ENCODE measurements at regions not wholly inside any gene's neighbourhood (a gene's known extent, or its start where the extent isn't known, plus 50 kb on each side); places are given as distances from the start of the nearest gene placed in this dataset.
"Not testable (repeated sequence)": the region's sequence is repeated elsewhere in the genome, so short reads cannot be mapped to it uniquely, and the experiment has no call there.

GRCh38 chr13:91245288-91245687 is 102.2 kb upstream of the MIR17HG start:
- TF ChIP-seq EZH2 (IDR thresholded peaks at IDR 0.05), result no peak
- no peak for TF ChIP-seq FOXP2 (optimal IDR thresholded peaks at IDR 0.05; ENCODE audit: control extremely low read depth, extremely low read length, insufficient read depth)
- TF ChIP-seq POLR2AphosphoS5 (IDR thresholded peaks at IDR 0.05; ENCODE audit: borderline replicate concordance, low read depth, low read length), result no peak
- H3K36me3 ChIP-seq (ENCODE audit: insufficient read depth, low read length), result no peaks in the 10 kb centered on the region
- no peak overlapping the region for H3K4me3 ChIP-seq
- no peaks in the 10 kb centered on the region for H3K9me3 ChIP-seq (ENCODE audit: low read depth, low read length)
- DNase-seq (ENCODE audit: low read depth, low spot score), result no peak
- no peak overlapping the region for H3K27ac ChIP-seq
- no peak overlapping the region for H3K9ac ChIP-seq (ENCODE audit: insufficient read length)

GRCh38 chr13:91247768-91248167 is 99.7 kb upstream of the MIR17HG start:
- H3K36me3 ChIP-seq (ENCODE audit: insufficient read depth, low read length), result no peaks in the 10 kb centered on the region
- no peak overlapping the region for H3K27ac ChIP-seq
- peak; percentile 26 for DNase-seq (ENCODE audit: low read depth, low spot score)
- TF ChIP-seq EZH2 (IDR thresholded peaks at IDR 0.05) (no peak), FOXP2 (optimal IDR thresholded peaks at IDR 0.05; ENCODE audit: control extremely low read depth, extremely low read length, insufficient read depth) (no peak), POLR2AphosphoS5 (IDR thresholded peaks at IDR 0.05; ENCODE audit: borderline replicate concordance, low read depth, low read length) (no peak)
- H3K9ac ChIP-seq (ENCODE audit: insufficient read length), result no peak overlapping the region
- no peak overlapping the region for H3K4me3 ChIP-seq
- no peaks in the 10 kb centered on the region for H3K9me3 ChIP-seq (ENCODE audit: low read depth, low read length)

GRCh38 chr13:91248249-91248648 is 99.2 kb upstream of the MIR17HG start:
- no peak overlapping the region for H3K4me3 ChIP-seq
- no peak for TF ChIP-seq FOXP2 (optimal IDR thresholded peaks at IDR 0.05; ENCODE audit: control extremely low read depth, extremely low read length, insufficient read depth)
- TF ChIP-seq POLR2AphosphoS5 (IDR thresholded peaks at IDR 0.05; ENCODE audit: borderline replicate concordance, low read depth, low read length), result no peak
- TF ChIP-seq EZH2 (IDR thresholded peaks at IDR 0.05), result no peak

GRCh38 chr13:91249370-91249769 is 98.1 kb upstream of the MIR17HG start:
- TF ChIP-seq FOXP2 (optimal IDR thresholded peaks at IDR 0.05; ENCODE audit: control extremely low read depth, extremely low read length, insufficient read depth) (no peak), EZH2 (IDR thresholded peaks at IDR 0.05) (no peak), POLR2AphosphoS5 (IDR thresholded peaks at IDR 0.05; ENCODE audit: borderline replicate concordance, low read depth, low read length) (no peak)
- Histone ChIP-seq H3K27ac (no peak overlapping the region), H3K36me3 (ENCODE audit: insufficient read depth, low read length) (no peaks in the 10 kb centered on the region)

More at GRCh38 chr13:91248249-91248648, 99.2 kb upstream of the MIR17HG start:
- no peak overlapping the region for H3K27ac ChIP-seq
- no peak for DNase-seq (ENCODE audit: low read depth, low spot score)
- H3K36me3 ChIP-seq (ENCODE audit: insufficient read depth, low read length), result no peaks in the 10 kb centered on the region
- H3K9ac ChIP-seq (ENCODE audit: insufficient read length), result no peak overlapping the region
- H3K9me3 ChIP-seq (ENCODE audit: low read depth, low read length), result no peaks in the 10 kb centered on the region

GRCh38 chr13:91249861-91250260 is 97.6 kb upstream of the MIR17HG start:
- no peak overlapping the region for H3K4me3 ChIP-seq
- no peaks in the 10 kb centered on the region for H3K9me3 ChIP-seq (ENCODE audit: low read depth, low read length)
- TF ChIP-seq POLR2AphosphoS5 (IDR thresholded peaks at IDR 0.05; ENCODE audit: borderline replicate concordance, low read depth, low read length), result no peak

More at GRCh38 chr13:91249370-91249769, 98.1 kb upstream of the MIR17HG start:
- H3K9ac ChIP-seq (ENCODE audit: insufficient read length), result no peak overlapping the region
- no peak overlapping the region for H3K4me3 ChIP-seq
- no peaks in the 10 kb centered on the region for H3K9me3 ChIP-seq (ENCODE audit: low read depth, low read length)
- no peak for DNase-seq (ENCODE audit: low read depth, low spot score)

GRCh38 chr13:91251573-91251972 is 95.9 kb upstream of the MIR17HG start:
- H3K27ac ChIP-seq; H3K4me3 ChIP-seq; H3K9ac ChIP-seq (ENCODE audit: insufficient read length); H3K36me3 ChIP-seq (ENCODE audit: insufficient read depth, low read length); DNase-seq (ENCODE audit: low read depth, low spot score); H3K9me3 ChIP-seq (ENCODE audit: low read depth, low read length): not testable (repeated sequence)

More at GRCh38 chr13:91249861-91250260, 97.6 kb upstream of the MIR17HG start:
- H3K27ac ChIP-seq, result no peak overlapping the region
- H3K9ac ChIP-seq (ENCODE audit: insufficient read length), result no peak overlapping the region
- no peak for DNase-seq (ENCODE audit: low read depth, low spot score)
- H3K36me3 ChIP-seq (ENCODE audit: insufficient read depth, low read length), result no peaks in the 10 kb centered on the region

- no peak overlapping the region for H3K4me3 ChIP-seq
- DNase-seq (ENCODE audit: low read depth, low spot score), result no peak
- H3K9me3 ChIP-seq (ENCODE audit: low read depth, low read length), result no peaks in the 10 kb centered on the region
- TF ChIP-seq POLR2AphosphoS5 (IDR thresholded peaks at IDR 0.05; ENCODE audit: borderline replicate concordance, low read depth, low read length) (no peak), FOXP2 (optimal IDR thresholded peaks at IDR 0.05; ENCODE audit: control extremely low read depth, extremely low read length, insufficient read depth) (no peak), EZH2 (IDR thresholded peaks at IDR 0.05) (no peak)
- no peak overlapping the region for H3K9ac ChIP-seq (ENCODE audit: insufficient read length)
- H3K27ac ChIP-seq, result no peak overlapping the region
- H3K36me3 ChIP-seq (ENCODE audit: insufficient read depth, low read length), result no peaks in the 10 kb centered on the region
These were observed 83.0 kb upstream of the MIR17HG start for GRCh38 chr13:91264484-91264883.

- TF ChIP-seq EZH2 (IDR thresholded peaks at IDR 0.05) (no peak), FOXP2 (optimal IDR thresholded peaks at IDR 0.05; ENCODE audit: control extremely low read depth, extremely low read length, insufficient read depth) (no peak), POLR2AphosphoS5 (IDR thresholded peaks at IDR 0.05; ENCODE audit: borderline replicate concordance, low read depth, low read length) (no peak)
- DNase-seq (ENCODE audit: low read depth, low spot score), result no peak
- H3K9ac ChIP-seq (ENCODE audit: insufficient read length), result no peak overlapping the region
- peak overlapping the region; percentile 89 for H3K27ac ChIP-seq
- peak overlapping the region; percentile 24; the same call in 1 of the 2 replicates for H3K4me3 ChIP-seq
- no peaks in the 10 kb centered on the region for H3K36me3 ChIP-seq (ENCODE audit: insufficient read depth, low read length)
- H3K9me3 ChIP-seq (ENCODE audit: low read depth, low read length), result no peaks in the 10 kb centered on the region
These were observed 78.2 kb upstream of the MIR17HG start for GRCh38 chr13:91269237-91269636.

GRCh38 chr13:91270031-91270430 is 77.5 kb upstream of the MIR17HG start:
- H3K36me3 ChIP-seq (ENCODE audit: insufficient read depth, low read length), result no peaks in the 10 kb centered on the region
- peak overlapping the region; percentile 89 for H3K27ac ChIP-seq
- H3K9ac ChIP-seq (ENCODE audit: insufficient read length), result no peak overlapping the region
- DNase-seq (ENCODE audit: low read depth, low spot score), result peak; percentile 73
- TF ChIP-seq FOXP2 (optimal IDR thresholded peaks at IDR 0.05; ENCODE audit: control extremely low read depth, extremely low read length, insufficient read depth) (no peak), EZH2 (IDR thresholded peaks at IDR 0.05) (no peak), POLR2AphosphoS5 (IDR thresholded peaks at IDR 0.05; ENCODE audit: borderline replicate concordance, low read depth, low read length) (no peak; the same call in 1 of the 2 replicates)
- H3K4me3 ChIP-seq, result peak overlapping the region; percentile 24; the same call in 1 of the 2 replicates
- no peaks in the 10 kb centered on the region for H3K9me3 ChIP-seq (ENCODE audit: low read depth, low read length)
